ENCODE measurements at regions not wholly inside any gene's neighbourhood (a gene's known extent, or its start where the extent isn't known, plus 50 kb on each side); places are given as distances from the start of the nearest gene placed in this dataset.

DNA sequence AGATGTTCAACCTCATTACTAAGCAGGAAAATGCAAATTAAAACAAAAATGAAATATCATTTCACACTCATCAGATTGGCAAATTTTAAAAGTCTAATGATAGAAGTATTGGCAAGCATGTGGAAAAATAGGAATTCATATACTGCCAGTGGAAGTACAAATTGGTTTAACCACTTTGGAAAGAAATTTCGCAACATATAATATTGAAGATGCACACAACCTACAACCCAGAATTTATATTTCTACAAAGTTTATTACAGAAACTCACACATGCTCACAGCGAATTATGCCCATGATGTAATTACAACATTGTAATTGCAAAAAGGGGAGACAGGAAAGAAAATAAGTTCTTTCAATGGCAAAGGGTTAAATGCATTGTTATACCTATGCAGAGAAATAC is 324.1 kb downstream of the IGSF11 start:
- DNase-seq (ENCODE audit: low spot score) = no peak
- TF ChIP-seq, protein P1, sequence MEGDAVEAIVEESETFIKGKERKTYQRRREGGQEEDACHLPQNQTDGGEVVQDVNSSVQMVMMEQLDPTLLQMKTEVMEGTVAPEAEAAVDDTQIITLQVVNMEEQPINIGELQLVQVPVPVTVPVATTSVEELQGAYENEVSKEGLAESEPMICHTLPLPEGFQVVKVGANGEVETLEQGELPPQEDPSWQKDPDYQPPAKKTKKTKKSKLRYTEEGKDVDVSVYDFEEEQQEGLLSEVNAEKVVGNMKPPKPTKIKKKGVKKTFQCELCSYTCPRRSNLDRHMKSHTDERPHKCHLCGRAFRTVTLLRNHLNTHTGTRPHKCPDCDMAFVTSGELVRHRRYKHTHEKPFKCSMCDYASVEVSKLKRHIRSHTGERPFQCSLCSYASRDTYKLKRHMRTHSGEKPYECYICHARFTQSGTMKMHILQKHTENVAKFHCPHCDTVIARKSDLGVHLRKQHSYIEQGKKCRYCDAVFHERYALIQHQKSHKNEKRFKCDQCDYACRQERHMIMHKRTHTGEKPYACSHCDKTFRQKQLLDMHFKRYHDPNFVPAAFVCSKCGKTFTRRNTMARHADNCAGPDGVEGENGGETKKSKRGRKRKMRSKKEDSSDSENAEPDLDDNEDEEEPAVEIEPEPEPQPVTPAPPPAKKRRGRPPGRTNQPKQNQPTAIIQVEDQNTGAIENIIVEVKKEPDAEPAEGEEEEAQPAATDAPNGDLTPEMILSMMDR (IDR thresholded peaks at IDR 0.05; ENCODE audit: extremely low read depth, missing control alignments) = no peak

DNA sequence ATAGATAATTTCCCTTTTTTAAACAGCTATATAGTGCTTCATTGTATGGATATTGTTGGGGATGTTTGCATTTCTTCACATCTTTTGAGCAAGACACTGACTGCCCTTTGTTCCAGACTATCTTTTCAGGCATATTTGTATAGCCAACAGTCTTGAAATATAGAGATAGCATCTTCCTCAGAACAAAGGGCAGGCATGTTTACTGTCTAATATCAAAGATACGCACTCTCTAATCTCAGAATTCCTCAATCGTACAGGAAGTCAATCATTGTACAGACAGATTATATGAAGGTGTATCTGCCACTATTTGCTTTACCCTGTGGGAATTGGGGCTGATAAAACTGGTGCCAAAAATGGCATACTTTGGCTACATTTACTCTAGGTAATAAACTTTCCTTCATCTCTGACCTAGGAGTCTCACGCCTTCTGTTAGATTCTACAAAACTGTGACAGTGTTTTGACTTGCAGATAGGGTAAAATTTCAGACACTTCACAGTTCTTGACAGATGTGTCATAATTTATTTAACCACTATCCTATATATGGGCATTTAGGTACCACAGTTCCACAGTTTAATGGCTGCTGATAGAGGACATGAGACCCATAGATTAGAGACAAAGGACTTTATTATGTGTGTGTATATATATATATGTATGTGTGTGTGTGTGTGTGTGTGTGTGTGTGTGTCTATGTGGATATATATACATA is 321.0 kb downstream of the IGSF11 start:
- TF ChIP-seq, protein P1 (IDR thresholded peaks at IDR 0.05; ENCODE audit: extremely low read depth, missing control alignments) = no peak
- no peak for DNase-seq (ENCODE audit: low spot score)

DNA sequence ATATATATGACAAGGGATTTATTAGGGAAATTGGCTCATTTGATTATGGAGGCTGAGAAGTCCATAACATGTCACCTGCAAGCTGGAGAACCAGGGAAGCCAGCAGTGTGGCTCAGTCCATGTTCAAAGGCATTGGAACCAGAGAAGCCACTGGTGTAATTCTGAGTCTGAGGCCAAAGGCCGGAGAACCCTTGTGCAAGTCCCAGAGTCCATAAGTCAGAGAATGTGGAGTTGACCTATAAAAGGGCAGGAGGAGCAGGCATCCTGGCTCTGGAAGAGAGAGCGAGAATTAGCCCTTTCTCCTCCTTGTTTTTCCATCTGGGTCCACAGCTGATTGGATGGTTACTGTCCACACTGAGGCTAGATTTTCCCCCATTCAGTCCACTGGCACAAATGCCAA is 319.8 kb downstream of the IGSF11 start:
- DNase-seq (ENCODE audit: low spot score) = no peak
- TF ChIP-seq, protein P1 (IDR thresholded peaks at IDR 0.05; ENCODE audit: extremely low read depth, missing control alignments) = no peak

DNA sequence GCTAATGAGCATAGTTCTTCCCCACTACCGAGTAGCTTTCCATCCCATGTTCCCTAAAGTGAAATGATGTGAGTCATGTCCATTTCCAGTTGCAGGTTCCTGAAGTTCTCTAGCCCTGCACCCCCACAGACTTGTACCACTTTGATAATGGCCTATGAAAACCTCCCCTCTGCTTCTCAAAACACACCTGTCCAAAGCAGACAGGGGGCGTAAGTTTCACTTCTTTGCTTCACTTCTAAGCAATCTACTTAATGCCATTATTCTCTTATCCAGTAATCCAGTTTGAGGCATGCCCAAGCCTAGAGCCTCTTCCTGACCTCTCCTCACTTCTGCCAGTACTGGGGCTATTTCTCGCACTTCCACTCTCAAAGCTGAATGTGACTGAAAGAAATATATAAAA is 305.1 kb downstream of the IGSF11 start:
- TF ChIP-seq, protein P1 (IDR thresholded peaks at IDR 0.05; ENCODE audit: extremely low read depth, missing control alignments) = no peak
- DNase-seq (ENCODE audit: low spot score) = no peak

DNA sequence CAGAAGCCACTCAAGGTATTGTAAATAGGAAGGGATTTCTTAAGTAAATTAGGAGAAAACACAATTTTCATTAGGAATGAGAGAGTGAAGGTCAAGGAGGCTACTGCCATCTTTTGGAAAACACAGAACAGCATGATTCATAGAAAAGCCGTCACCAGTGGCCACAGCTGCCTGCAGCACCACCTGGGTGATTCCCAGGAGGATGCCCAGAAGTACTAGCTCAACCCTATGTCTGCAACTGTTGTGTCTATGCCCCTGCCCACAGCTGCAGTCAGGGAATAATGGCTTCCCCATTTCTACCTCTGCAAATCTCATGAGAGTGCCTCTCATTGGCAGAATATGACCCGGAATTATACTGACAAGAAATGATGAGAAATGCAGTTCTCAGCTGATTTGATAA is 300.0 kb downstream of the IGSF11 start:
- DNase-seq (ENCODE audit: low spot score) = no peak
- TF ChIP-seq, protein P1 (IDR thresholded peaks at IDR 0.05; ENCODE audit: extremely low read depth, missing control alignments) = no peak

DNA sequence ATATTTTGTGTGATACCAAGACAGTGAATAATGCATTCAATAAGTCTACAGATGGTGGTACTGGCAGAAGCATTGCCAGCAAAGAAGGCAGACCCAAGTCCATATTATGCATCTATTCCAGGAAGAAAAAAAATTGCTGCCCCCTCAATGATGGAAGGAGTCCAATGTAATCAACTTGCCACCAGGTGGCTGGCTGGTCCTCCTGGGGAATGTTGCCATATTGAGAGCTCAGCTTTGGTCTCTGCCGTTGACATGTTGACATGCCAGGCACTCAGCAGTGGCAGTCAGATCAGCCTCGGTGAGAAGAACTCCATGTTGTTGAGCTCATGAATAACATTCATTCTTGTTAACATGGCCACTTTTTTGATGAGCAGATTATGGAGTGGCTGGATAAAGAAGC is 298.5 kb downstream of the IGSF11 start:
- no peak for DNase-seq (ENCODE audit: low spot score)
- TF ChIP-seq, protein P1 (IDR thresholded peaks at IDR 0.05; ENCODE audit: extremely low read depth, missing control alignments) = no peak

DNA sequence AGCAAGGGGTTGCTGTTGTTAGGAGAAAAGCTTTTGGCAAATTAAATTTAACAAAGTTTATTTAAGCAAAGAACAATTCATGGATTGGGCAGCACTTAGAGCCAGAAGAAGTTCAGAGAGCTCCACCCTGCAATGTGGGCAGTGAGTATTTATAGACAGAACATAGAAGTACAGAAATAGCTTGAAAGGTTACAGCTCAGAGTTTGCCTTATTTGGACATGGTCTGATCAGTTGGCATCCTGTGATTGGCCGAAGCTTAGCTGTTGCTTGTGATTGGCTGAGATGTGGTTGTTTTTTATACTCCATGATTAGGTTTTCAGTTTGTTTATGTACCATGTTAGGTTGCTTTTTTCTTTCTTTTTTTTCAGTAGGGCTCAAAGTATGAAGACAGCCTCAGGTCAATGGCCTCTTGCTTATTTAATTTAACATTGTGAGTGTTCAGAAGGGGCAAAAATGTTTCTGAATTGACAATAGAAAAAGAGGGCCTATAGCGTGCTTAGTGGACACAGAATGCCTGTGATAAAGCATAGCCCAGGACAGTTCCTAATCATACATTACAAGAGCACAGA is 293.8 kb downstream of the IGSF11 start:
- TF ChIP-seq, protein P1 (IDR thresholded peaks at IDR 0.05; ENCODE audit: extremely low read depth, missing control alignments) = no peak
- DNase-seq (ENCODE audit: low spot score) = no peak

Measured in GM20000 (cell line).